ENCODE measurements at regions not wholly inside any gene's neighbourhood (a gene's known extent, or its start where the extent isn't known, plus 50 kb on each side); places are given as distances from the start of the nearest gene placed in this dataset.

- CTCF ChIA-PET: no interaction called here
- H3K9me3 ChIP-seq: no peaks in the 10 kb centered on the region
- no peaks in the 10 kb centered on the region for H3K27me3 ChIP-seq (replicated peaks; ENCODE audit: control insufficient read depth, insufficient read depth, low read length)
- Mint-ChIP-seq H3K4me1 (ENCODE audit: low read depth, unreplicated experiment) (no peaks in the 10 kb centered on the region), H3K9me3 (ENCODE audit: unreplicated experiment) (no peaks in the 10 kb centered on the region), H3K4me3 (ENCODE audit: unreplicated experiment) (no peak overlapping the region), H3K36me3 (ENCODE audit: insufficient read depth, unreplicated experiment) (no peaks in the 10 kb centered on the region), H3K27ac (ENCODE audit: unreplicated experiment) (no peak overlapping the region), H3K27me3 (ENCODE audit: insufficient read depth, unreplicated experiment) (peaks cover 2% of the 10 kb centered on the region)
- no peak for DNase-seq
- TF ChIP-seq CTCF (IDR thresholded peaks at IDR 0.05; ENCODE audit: insufficient read depth in 1 of 2, low read depth in 1 of 2, low read length in 1 of 2, severe bottlenecking in 1 of 2, unreplicated experiment in 1 of 2): no peak
- BruUV-seq (replicated peaks): no TSS peak
- no peak overlapping the region for H3K4me3 ChIP-seq (ENCODE audit: low read depth, low read length)
- H3K4me1 ChIP-seq: no peaks in the 10 kb centered on the region
- intact Hi-C loops (cut with micrococcal nuclease; ENCODE audit: unreplicated experiment): no loop called here
- POLR2A ChIA-PET: no interaction called here
- no peaks in the 10 kb centered on the region for H3K36me3 ChIP-seq (ENCODE audit: control insufficient read depth, insufficient read depth, low read length)
Observed at GRCh38 chr21:16154951-16155635, 425.3 kb downstream of the USP25 start.

- H3K4me3 Mint-ChIP-seq (ENCODE audit: unreplicated experiment): no peak overlapping the region
- H3K27me3 ChIP-seq (replicated peaks; ENCODE audit: control insufficient read depth, insufficient read depth, low read length): no peaks in the 10 kb centered on the region
- H3K4me1 ChIP-seq: no peaks in the 10 kb centered on the region
- no peaks in the 10 kb centered on the region for H3K9me3 ChIP-seq
- no peak overlapping the region for H3K4me3 ChIP-seq (ENCODE audit: low read depth, low read length)
- no peaks in the 10 kb centered on the region for H3K4me1 Mint-ChIP-seq (ENCODE audit: low read depth, unreplicated experiment)
- DNase-seq: no peak
- BruUV-seq (replicated peaks): no TSS peak
- ChIA-PET POLR2A (no interaction called here), CTCF (no interaction called here)
- H3K36me3 Mint-ChIP-seq (ENCODE audit: insufficient read depth, unreplicated experiment): no peaks in the 10 kb centered on the region
- no peak for TF ChIP-seq CTCF (IDR thresholded peaks at IDR 0.05; ENCODE audit: insufficient read depth in 1 of 2, low read depth in 1 of 2, low read length in 1 of 2, severe bottlenecking in 1 of 2, unreplicated experiment in 1 of 2)
- no peaks in the 10 kb centered on the region for H3K36me3 ChIP-seq (ENCODE audit: control insufficient read depth, insufficient read depth, low read length)
- no peak overlapping the region for H3K27ac Mint-ChIP-seq (ENCODE audit: unreplicated experiment)
- intact Hi-C loops (cut with micrococcal nuclease; ENCODE audit: unreplicated experiment): no loop called here
- peaks cover 2% of the 10 kb centered on the region for H3K27me3 Mint-ChIP-seq (ENCODE audit: insufficient read depth, unreplicated experiment)
- no peaks in the 10 kb centered on the region for H3K9me3 Mint-ChIP-seq (ENCODE audit: unreplicated experiment)
Observed at GRCh38 chr21:16156841-16157489, 427.2 kb downstream of the USP25 start.

GRCh38 chr21:16159213-16159970 lies 429.6 kb downstream of the USP25 start:
- Mint-ChIP-seq H3K4me3 (ENCODE audit: unreplicated experiment) (no peak overlapping the region), H3K27ac (ENCODE audit: unreplicated experiment) (no peak overlapping the region), H3K4me1 (ENCODE audit: low read depth, unreplicated experiment) (no peaks in the 10 kb centered on the region), H3K27me3 (ENCODE audit: insufficient read depth, unreplicated experiment) (no peaks in the 10 kb centered on the region), H3K9me3 (ENCODE audit: unreplicated experiment) (no peaks in the 10 kb centered on the region), H3K36me3 (ENCODE audit: insufficient read depth, unreplicated experiment) (no peaks in the 10 kb centered on the region)
- CTCF ChIA-PET: no interaction called here
- DNase-seq: no peak
- H3K4me3 ChIP-seq (ENCODE audit: low read depth, low read length): no peak overlapping the region
- BruUV-seq (replicated peaks): no TSS peak
- TF ChIP-seq CTCF (IDR thresholded peaks at IDR 0.05; ENCODE audit: insufficient read depth in 1 of 2, low read depth in 1 of 2, low read length in 1 of 2, severe bottlenecking in 1 of 2, unreplicated experiment in 1 of 2): no peak
- no peaks in the 10 kb centered on the region for H3K9me3 ChIP-seq
- intact Hi-C loops (cut with micrococcal nuclease; ENCODE audit: unreplicated experiment): no loop called here
- H3K36me3 ChIP-seq (ENCODE audit: control insufficient read depth, insufficient read depth, low read length): no peaks in the 10 kb centered on the region
- POLR2A ChIA-PET: no interaction called here
- H3K4me1 ChIP-seq: no peaks in the 10 kb centered on the region
- no peaks in the 10 kb centered on the region for H3K27me3 ChIP-seq (replicated peaks; ENCODE audit: control insufficient read depth, insufficient read depth, low read length)
